ENCODE measurements at regions not wholly inside any gene's neighbourhood (a gene's known extent, or its start where the extent isn't known, plus 50 kb on each side); places are given as distances from the start of the nearest gene placed in this dataset.

GRCh38 chrX:5068550-5068949 is 1160.1 kb downstream of the NLGN4X start:
- CTCF ChIA-PET = no interaction called here

More at GRCh38 chrX:5068550-5068949, 1160.1 kb downstream of the NLGN4X start:
- BruUV-seq (replicated peaks) = no TSS peak
- intact Hi-C loops (cut with micrococcal nuclease) (no loop called here), dilution Hi-C loops (cut with MboI; ENCODE audit: extremely low pct_ligation_motif_present, low sequenced_read_pairs) (no loop called here)
- POLR2A ChIA-PET = no interaction called here
- Histone ChIP-seq H3K9ac (replicated peaks; ENCODE audit: extremely low read depth, insufficient read depth, low read length) (no peak overlapping the region), H3K4me2 (ENCODE audit: insufficient read depth, low read length) (no peak overlapping the region), H3K9me3 (replicated peaks; ENCODE audit: control insufficient read depth, insufficient read depth, low read length) (no peaks in the 10 kb centered on the region), H4K20me1 (replicated peaks; ENCODE audit: control insufficient read depth, extremely low read depth, insufficient read depth, low read length) (no peaks in the 10 kb centered on the region), H2AFZ (ENCODE audit: low read depth, low read length) (no peak overlapping the region), H3K9me1 (replicated peaks; ENCODE audit: control insufficient read depth, extremely low read depth, insufficient read depth, low read length) (no peaks in the 10 kb centered on the region), H3K36me3 (ENCODE audit: control insufficient read depth in 2 of 2, extremely low read depth in 1 of 2, insufficient read depth in 2 of 2, low read length in 2 of 2) (no peaks in the 10 kb centered on the region), H3K4me1 (ENCODE audit: control insufficient read depth, extremely low read depth, insufficient read depth, low read length) (no peaks in the 10 kb centered on the region), H3K27ac (ENCODE audit: insufficient read depth, low read depth, low read length) (no peak overlapping the region), H3K79me2 (ENCODE audit: control insufficient read depth, insufficient read depth, low read length) (no peaks in the 10 kb centered on the region), H3K4me3 (replicated peaks in 1 of 3; ENCODE audit: insufficient read depth in 1 of 3, low read depth in 1 of 3, low read length in 3 of 3) (no peak overlapping the region), H3K27me3 (ENCODE audit: control insufficient read depth in 2 of 2, insufficient read depth in 2 of 2, low read length in 2 of 2) (no peaks in the 10 kb centered on the region)
- DNase-seq (ENCODE audit: low read depth, low spot score) (no peak), FAIRE-seq (no peak)
- TF ChIP-seq EZH2 (IDR thresholded peaks at IDR 0.05; ENCODE audit: borderline replicate concordance, low read depth, low read length, severe bottlenecking) (no peak), FOS (IDR thresholded peaks at IDR 0.05; ENCODE audit: borderline replicate concordance, insufficient read depth, low read length) (no peak), POLR2A (IDR thresholded peaks at IDR 0.05; ENCODE audit: low read depth, low read length) (no peak), GATA2 (IDR thresholded peaks at IDR 0.05; ENCODE audit: insufficient read depth, insufficient read length, low read depth, low read length) (no peak), POLR2AphosphoS5 (IDR thresholded peaks at IDR 0.05; ENCODE audit: insufficient read depth, low read depth, low read length) (no peak), MYC (IDR thresholded peaks at IDR 0.05; ENCODE audit: low read depth, low read length) (no peak), JUN (IDR thresholded peaks at IDR 0.05; ENCODE audit: borderline replicate concordance, insufficient read depth, insufficient read length, low read depth) (no peak)
- TF ChIP-seq, protein P1, sequence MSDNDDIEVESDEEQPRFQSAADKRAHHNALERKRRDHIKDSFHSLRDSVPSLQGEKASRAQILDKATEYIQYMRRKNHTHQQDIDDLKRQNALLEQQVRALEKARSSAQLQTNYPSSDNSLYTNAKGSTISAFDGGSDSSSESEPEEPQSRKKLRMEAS (IDR thresholded peaks at IDR 0.05; ENCODE audit: insufficient read depth, insufficient read length) = no peak
- TF ChIP-seq, protein P2, sequence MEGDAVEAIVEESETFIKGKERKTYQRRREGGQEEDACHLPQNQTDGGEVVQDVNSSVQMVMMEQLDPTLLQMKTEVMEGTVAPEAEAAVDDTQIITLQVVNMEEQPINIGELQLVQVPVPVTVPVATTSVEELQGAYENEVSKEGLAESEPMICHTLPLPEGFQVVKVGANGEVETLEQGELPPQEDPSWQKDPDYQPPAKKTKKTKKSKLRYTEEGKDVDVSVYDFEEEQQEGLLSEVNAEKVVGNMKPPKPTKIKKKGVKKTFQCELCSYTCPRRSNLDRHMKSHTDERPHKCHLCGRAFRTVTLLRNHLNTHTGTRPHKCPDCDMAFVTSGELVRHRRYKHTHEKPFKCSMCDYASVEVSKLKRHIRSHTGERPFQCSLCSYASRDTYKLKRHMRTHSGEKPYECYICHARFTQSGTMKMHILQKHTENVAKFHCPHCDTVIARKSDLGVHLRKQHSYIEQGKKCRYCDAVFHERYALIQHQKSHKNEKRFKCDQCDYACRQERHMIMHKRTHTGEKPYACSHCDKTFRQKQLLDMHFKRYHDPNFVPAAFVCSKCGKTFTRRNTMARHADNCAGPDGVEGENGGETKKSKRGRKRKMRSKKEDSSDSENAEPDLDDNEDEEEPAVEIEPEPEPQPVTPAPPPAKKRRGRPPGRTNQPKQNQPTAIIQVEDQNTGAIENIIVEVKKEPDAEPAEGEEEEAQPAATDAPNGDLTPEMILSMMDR (IDR thresholded peaks at IDR 0.05; ENCODE audit: extremely low read depth in 1 of 2, insufficient read depth in 1 of 2, low read depth in 1 of 2, low read length in 2 of 2) = no peak
